PFSK-1 (cell line): ENCODE measurements at regions not wholly inside any gene's neighbourhood (a gene's known extent, or its start where the extent isn't known, plus 50 kb on each side); places are given as distances from the start of the nearest gene placed in this dataset.

Source experiments
- FOXP2 ChIP-seq: optimal IDR thresholded peaks from 2 replicates; pipeline ENCODE3; 2011; ENCODE audit warnings: borderline replicate concordance, control low read depth, inconsistent platforms; ENCODE audit not compliant: insufficient read depth; ENCODE audit errors: extremely low read length, extremely low read depth
- POLR2AphosphoS5 ChIP-seq: IDR thresholded peaks from 2 replicates; pipeline ENCODE4 v1.6.1; 2012; ENCODE audit warnings: low read depth, mild to moderate bottlenecking, control low read depth, low read length, moderate library complexity
- SIN3A ChIP-seq: IDR thresholded peaks from 2 replicates; pipeline ENCODE4 v1.6.1; 2012; ENCODE audit warnings: mild to moderate bottlenecking, low read length, moderate library complexity, borderline replicate concordance; ENCODE audit not compliant: insufficient read depth
- TAF1 ChIP-seq: IDR thresholded peaks from 2 replicates; pipeline ENCODE4 v1.6.1; 2012; ENCODE audit warnings: low read length, control low read depth, borderline replicate concordance; ENCODE audit not compliant: insufficient read depth
- TF ChIP-seq, protein P1 (sequence below), 2 experiments: IDR thresholded peaks; 2 replicates each; pipeline versions ENCODE4 v1.6.1 to v1.8.0; 2011 to 2012; ENCODE audit warnings: low read depth in 2 of 2, low read length in 2 of 2, control low read depth in 1 of 2, inconsistent platforms in 1 of 2, mild to moderate bottlenecking in 1 of 2, moderate library complexity in 1 of 2; ENCODE audit not compliant: insufficient read depth in 1 of 2

GRCh38 chr17:70378076-70378475, 208.7 kb downstream of the KCNJ2 start:
- TF ChIP-seq POLR2AphosphoS5, result no peak
- TF ChIP-seq SIN3A, result no peak
- TF ChIP-seq FOXP2, result no peak
- no peak for TF ChIP-seq TAF1
- TF ChIP-seq, protein P1, sequence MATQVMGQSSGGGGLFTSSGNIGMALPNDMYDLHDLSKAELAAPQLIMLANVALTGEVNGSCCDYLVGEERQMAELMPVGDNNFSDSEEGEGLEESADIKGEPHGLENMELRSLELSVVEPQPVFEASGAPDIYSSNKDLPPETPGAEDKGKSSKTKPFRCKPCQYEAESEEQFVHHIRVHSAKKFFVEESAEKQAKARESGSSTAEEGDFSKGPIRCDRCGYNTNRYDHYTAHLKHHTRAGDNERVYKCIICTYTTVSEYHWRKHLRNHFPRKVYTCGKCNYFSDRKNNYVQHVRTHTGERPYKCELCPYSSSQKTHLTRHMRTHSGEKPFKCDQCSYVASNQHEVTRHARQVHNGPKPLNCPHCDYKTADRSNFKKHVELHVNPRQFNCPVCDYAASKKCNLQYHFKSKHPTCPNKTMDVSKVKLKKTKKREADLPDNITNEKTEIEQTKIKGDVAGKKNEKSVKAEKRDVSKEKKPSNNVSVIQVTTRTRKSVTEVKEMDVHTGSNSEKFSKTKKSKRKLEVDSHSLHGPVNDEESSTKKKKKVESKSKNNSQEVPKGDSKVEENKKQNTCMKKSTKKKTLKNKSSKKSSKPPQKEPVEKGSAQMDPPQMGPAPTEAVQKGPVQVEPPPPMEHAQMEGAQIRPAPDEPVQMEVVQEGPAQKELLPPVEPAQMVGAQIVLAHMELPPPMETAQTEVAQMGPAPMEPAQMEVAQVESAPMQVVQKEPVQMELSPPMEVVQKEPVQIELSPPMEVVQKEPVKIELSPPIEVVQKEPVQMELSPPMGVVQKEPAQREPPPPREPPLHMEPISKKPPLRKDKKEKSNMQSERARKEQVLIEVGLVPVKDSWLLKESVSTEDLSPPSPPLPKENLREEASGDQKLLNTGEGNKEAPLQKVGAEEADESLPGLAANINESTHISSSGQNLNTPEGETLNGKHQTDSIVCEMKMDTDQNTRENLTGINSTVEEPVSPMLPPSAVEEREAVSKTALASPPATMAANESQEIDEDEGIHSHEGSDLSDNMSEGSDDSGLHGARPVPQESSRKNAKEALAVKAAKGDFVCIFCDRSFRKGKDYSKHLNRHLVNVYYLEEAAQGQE (IDR thresholded peaks at IDR 0.05; ENCODE audit: insufficient read depth in 1 of 2, low read depth in 2 of 2, low read length in 2 of 2), result no peak

- TF ChIP-seq FOXP2, result no peak
- TF ChIP-seq SIN3A, result no peak
- TF ChIP-seq, protein P1 (IDR thresholded peaks at IDR 0.05; ENCODE audit: insufficient read depth in 1 of 2, low read depth in 2 of 2, low read length in 2 of 2), result no peak
- no peak for TF ChIP-seq POLR2AphosphoS5
- TF ChIP-seq TAF1, result no peak
These were observed 210.6 kb downstream of the KCNJ2 start for GRCh38 chr17:70379945-70380344.

GRCh38 chr17:70388326-70388725, 219.0 kb downstream of the KCNJ2 start:
- TF ChIP-seq, protein P1 (IDR thresholded peaks at IDR 0.05; ENCODE audit: insufficient read depth in 1 of 2, low read depth in 2 of 2, low read length in 2 of 2), result no peak
- TF ChIP-seq POLR2AphosphoS5 (no peak), FOXP2 (no peak), SIN3A (no peak), TAF1 (no peak)

DNA sequence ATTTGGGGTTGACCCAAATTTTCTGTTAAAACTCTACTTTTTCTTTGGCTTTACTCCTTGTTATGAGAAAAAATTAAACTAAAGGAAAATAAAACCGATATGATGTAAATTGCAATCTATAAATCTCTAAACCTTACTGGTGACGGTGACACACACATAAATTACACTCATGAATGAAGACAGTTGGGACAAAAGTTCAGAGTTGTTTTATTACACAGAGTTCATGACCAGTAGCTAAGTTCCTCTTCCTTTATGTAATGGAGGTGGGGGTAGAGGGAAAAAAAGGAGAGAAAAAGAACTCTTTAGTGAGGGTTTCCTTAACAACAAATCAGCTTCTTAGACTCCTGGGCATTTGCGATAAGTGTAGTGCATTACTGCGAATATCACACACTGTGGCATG, 220.7 kb downstream of the KCNJ2 start:
- TF ChIP-seq, protein P1 (IDR thresholded peaks at IDR 0.05; ENCODE audit: insufficient read depth in 1 of 2, low read depth in 2 of 2, low read length in 2 of 2), result no peak
- TF ChIP-seq SIN3A (no peak), FOXP2 (no peak), TAF1 (no peak), POLR2AphosphoS5 (no peak)
